ENCODE measurements at regions not wholly inside any gene's neighbourhood (a gene's known extent, or its start where the extent isn't known, plus 50 kb on each side); places are given as distances from the start of the nearest gene placed in this dataset.

GRCh38 chr14:82342596-82342995, 808.9 kb upstream of the SEL1L start:
- TF ChIP-seq, protein P1, sequence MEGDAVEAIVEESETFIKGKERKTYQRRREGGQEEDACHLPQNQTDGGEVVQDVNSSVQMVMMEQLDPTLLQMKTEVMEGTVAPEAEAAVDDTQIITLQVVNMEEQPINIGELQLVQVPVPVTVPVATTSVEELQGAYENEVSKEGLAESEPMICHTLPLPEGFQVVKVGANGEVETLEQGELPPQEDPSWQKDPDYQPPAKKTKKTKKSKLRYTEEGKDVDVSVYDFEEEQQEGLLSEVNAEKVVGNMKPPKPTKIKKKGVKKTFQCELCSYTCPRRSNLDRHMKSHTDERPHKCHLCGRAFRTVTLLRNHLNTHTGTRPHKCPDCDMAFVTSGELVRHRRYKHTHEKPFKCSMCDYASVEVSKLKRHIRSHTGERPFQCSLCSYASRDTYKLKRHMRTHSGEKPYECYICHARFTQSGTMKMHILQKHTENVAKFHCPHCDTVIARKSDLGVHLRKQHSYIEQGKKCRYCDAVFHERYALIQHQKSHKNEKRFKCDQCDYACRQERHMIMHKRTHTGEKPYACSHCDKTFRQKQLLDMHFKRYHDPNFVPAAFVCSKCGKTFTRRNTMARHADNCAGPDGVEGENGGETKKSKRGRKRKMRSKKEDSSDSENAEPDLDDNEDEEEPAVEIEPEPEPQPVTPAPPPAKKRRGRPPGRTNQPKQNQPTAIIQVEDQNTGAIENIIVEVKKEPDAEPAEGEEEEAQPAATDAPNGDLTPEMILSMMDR (IDR thresholded peaks at IDR 0.05) = no peak
- no peak for TF ChIP-seq POLR2AphosphoS5 (IDR thresholded peaks at IDR 0.05)

All from upper lobe of left lung (tissue), 4 donors.